ENCODE measurements at regions not wholly inside any gene's neighbourhood (a gene's known extent, or its start where the extent isn't known, plus 50 kb on each side); places are given as distances from the start of the nearest gene placed in this dataset.

- TF ChIP-seq CTCF (IDR thresholded peaks at IDR 0.05) (no peak), POLR2A (IDR thresholded peaks at IDR 0.05) (no peak)
These were observed 304.6 kb downstream of the TXNL1 start for GRCh38 chr18:56333839-56334238.
